Activated naive CD4-positive, alpha-beta T cell treated with anti-CD3 and anti-CD28 coated beads, Interleukin-2, amount 10 ng/mL, durations not matched to agents 7 days and 5 days (primary cell): ENCODE measurements at regions not wholly inside any gene's neighbourhood (a gene's known extent, or its start where the extent isn't known, plus 50 kb on each side); places are given as distances from the start of the nearest gene placed in this dataset.

Experiments
- CTCF ChIA-PET: fragments of 350-600 bp; sonication (Branson Sonifier 250); formaldehyde crosslinking; loops from one replicate; lab custom pipeline; 2021; ENCODE audit warnings: antibody characterized with exemption; lab: Charles Lee
- DNase-seq: peaks from one replicate; pipeline ENCODE4 v3.0.0-alpha.2; 2020
- H3K27ac Mint-ChIP-seq: one replicate; pipeline ENCODE4 v1.8.0; 2021; ENCODE audit warnings: mild to moderate bottlenecking, moderate library complexity, mixed read lengths
- H3K27me3 Mint-ChIP-seq: one replicate; pipeline ENCODE4 v1.8.0; 2021; ENCODE audit warnings: mild to moderate bottlenecking, mixed read lengths
- H3K36me3 Mint-ChIP-seq: one replicate; pipeline ENCODE4 v1.8.0; 2021; ENCODE audit warnings: mixed read lengths
- H3K4me1 Mint-ChIP-seq: one replicate; pipeline ENCODE4 v1.8.0; 2021; ENCODE audit warnings: mixed read lengths
- H3K4me3 Mint-ChIP-seq: one replicate; pipeline ENCODE4 v1.8.0; 2021; ENCODE audit warnings: mild to moderate bottlenecking, moderate library complexity, mixed read lengths
- H3K9me3 Mint-ChIP-seq: one replicate; pipeline ENCODE4 v1.8.0; 2021; ENCODE audit warnings: mixed read lengths

DNA sequence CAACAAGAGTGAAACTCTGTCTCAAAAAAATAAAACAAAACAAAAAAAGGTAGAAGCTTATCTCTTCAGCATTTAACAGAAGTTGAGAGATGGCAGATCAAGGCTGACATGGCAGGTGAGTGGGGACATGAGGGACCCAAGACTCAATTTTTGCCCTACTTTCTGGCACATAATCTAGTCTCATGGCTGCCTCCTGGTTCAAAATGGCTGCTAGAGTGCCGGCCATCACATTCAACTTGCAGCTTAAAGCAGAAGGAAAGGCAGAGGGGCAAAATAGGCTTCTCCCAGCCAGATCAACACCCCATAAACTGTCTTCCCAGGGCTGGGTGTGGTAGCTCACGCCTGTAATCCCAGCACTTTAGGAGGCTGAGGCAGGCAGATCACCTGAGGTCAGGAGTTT is 784.9 kb downstream of the MED13L start:
- H3K36me3 Mint-ChIP-seq = no peaks in the 10 kb centered on the region
- H3K27me3 Mint-ChIP-seq = no peaks in the 10 kb centered on the region
- H3K4me3 Mint-ChIP-seq = no peak overlapping the region
- H3K4me1 Mint-ChIP-seq = no peaks in the 10 kb centered on the region
- no peak overlapping the region for H3K27ac Mint-ChIP-seq
- peaks cover 5% of the 10 kb centered on the region for H3K9me3 Mint-ChIP-seq
- CTCF ChIA-PET = interaction anchor here (0.8 kb wide), 1 partner anchor 8 kb away, joined by 3 read pairs; no protein-coding TSS in a partner anchor
- no peak for DNase-seq

DNA sequence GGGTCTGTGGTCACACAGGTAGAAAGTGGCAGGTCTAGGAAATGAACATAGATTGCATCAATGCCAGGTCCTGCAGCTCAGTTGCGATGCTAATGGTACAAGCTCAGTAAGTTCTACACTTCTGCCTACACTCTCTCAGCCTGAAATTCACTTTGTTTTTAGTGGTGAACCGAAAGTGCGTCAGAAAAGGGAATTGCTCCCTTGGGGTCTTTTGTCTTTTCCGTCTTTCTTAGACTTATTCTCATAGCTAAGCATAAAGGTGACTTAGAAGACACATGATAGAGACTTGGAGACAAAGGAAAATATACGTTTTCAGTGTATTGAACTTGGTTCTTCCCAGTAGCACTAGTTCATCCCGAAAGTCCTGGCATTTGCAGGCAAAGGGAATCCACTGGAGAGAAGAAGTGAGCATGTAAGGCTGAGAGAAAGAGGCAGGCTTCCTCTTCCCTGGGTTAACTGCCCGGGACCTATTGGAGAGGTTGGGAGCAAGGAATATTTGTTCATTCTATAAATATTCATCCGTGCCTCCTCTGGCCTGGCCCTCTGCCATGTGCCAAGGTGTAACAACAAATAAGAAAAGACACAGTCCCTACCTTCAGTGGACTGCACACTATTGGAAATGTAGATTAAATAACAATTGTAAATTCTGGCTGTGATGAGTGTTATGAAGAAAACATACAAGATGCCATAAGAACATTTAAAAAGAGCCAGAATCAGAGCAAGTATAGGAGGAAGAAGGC is 785.8 kb downstream of the MED13L start:
- DNase-seq = no peak
- Mint-ChIP-seq H3K36me3 (no peaks in the 10 kb centered on the region), H3K9me3 (peaks cover 5% of the 10 kb centered on the region), H3K4me3 (no peak overlapping the region), H3K27me3 (no peaks in the 10 kb centered on the region), H3K27ac (no peak overlapping the region), H3K4me1 (no peaks in the 10 kb centered on the region)
- CTCF ChIA-PET = no interaction called here

DNA sequence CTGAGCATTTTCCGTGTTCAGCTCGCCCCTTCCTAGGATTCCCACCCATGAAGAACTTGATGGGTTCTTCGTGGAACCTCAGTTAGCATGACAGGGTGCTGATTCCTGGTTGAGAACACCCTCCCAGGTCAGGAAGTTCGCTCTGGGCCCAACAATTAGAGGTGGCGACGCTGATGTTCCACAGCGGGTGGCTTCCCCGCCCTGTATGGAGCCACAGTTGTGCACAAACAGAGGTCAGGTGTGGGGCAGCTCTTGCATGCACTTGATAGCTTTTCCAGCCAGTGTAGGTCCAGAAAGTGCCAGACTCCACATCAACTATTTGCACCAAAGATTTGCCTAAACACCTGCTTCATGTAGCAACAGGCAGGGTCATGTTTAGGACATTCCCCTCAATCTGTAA is 788.2 kb downstream of the MED13L start:
- CTCF ChIA-PET = no interaction called here

DNA sequence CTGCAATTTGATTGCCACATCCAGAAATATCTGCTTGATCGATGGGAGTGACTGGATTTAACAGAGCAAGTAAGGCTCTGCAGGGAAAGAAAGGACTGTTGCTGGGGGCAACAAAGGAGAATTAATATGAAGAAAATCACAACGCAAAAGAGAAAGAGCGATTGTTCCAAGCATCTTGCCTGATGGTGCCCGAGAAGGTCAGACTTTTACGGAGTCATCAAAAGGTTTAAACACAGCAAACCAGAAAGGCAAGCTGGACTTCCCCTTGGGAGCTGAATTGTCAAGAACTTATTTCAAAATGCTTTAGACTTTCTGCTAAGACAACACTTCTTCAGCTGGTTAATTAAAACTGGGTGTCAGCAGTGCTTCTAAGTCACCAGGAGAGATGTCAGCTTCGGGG is 791.5 kb downstream of the MED13L start:
- H3K36me3 Mint-ChIP-seq = no peaks in the 10 kb centered on the region
- no peaks in the 10 kb centered on the region for H3K27me3 Mint-ChIP-seq
- DNase-seq = no peak
- no peaks in the 10 kb centered on the region for H3K4me1 Mint-ChIP-seq
- CTCF ChIA-PET = no interaction called here
- peaks cover 13% of the 10 kb centered on the region for H3K9me3 Mint-ChIP-seq
- H3K27ac Mint-ChIP-seq = no peak overlapping the region
- H3K4me3 Mint-ChIP-seq = no peak overlapping the region

More for the DNA sequence above, 788.2 kb downstream of the MED13L start:
- H3K4me1 Mint-ChIP-seq = no peaks in the 10 kb centered on the region
- H3K9me3 Mint-ChIP-seq = peaks cover 14% of the 10 kb centered on the region
- no peak overlapping the region for H3K4me3 Mint-ChIP-seq
- no peaks in the 10 kb centered on the region for H3K36me3 Mint-ChIP-seq
- H3K27ac Mint-ChIP-seq = no peak overlapping the region
- no peaks in the 10 kb centered on the region for H3K27me3 Mint-ChIP-seq
- DNase-seq = no peak

DNA sequence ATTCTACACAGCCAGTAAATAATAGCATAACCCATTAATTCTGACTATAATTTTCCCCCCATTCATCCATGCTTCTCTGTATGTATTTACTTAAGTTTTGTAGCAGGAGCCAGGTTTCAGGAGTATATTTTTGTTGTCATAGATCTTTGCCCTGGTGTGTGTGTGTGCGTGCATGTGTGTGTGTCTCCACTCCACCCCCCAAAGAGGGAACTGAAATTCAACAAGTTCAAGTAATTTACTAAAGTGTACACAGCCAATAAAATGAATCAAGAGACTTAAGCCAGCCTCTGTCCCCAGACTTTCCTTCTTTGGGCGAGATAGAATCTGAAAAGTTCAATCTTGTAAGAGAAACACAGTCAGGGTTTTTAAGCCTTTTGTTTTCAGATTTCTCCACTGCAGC is 792.0 kb downstream of the MED13L start:
- no peak for DNase-seq
- Mint-ChIP-seq H3K9me3 (peaks cover 18% of the 10 kb centered on the region), H3K4me3 (no peak overlapping the region), H3K27ac (no peak overlapping the region), H3K36me3 (no peaks in the 10 kb centered on the region), H3K27me3 (no peaks in the 10 kb centered on the region), H3K4me1 (no peaks in the 10 kb centered on the region)
- CTCF ChIA-PET = no interaction called here

DNA sequence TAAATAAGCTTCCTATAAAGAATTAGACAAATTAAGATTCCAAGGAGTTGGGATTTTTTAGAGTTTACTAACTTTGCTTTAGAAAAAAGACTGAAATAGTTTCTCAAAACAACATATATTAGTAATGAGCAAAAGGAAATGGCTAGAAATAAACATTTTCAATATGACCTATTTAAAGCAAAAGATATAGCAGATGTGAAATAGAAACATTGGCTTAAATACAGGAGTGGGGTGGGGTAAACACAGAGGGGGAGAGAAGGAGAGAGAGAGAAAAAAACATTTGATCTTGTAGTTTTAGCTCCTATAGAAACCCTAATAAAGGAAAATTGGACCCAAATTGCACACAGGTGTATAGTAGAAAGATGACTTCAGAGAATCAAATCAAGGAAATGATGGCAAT is 794.5 kb downstream of the MED13L start:
- Mint-ChIP-seq H3K4me3 (no peak overlapping the region), H3K9me3 (peaks cover 19% of the 10 kb centered on the region), H3K27me3 (no peaks in the 10 kb centered on the region), H3K27ac (no peak overlapping the region), H3K4me1 (no peaks in the 10 kb centered on the region), H3K36me3 (no peaks in the 10 kb centered on the region)
- CTCF ChIA-PET = no interaction called here
- no peak for DNase-seq

DNA sequence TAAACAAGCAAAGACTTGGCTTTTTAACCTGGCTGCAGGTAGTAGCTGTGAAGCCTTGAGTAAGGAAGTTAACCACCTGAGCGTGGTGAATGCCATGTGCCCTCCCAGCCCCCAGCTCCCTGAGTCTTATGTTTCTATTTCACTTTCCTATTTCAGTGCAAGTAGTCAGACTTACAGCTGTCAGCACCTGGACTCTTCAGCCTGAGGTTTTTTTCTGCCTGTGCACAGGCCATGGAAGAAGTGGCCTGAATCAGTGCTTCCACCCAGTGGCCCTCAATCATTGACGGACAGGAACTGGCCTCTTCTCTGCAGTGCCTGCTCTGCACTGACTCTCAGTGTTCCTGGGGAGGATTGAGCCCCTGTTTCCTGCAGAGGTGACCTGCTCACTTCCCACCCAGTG is 796.4 kb downstream of the MED13L start:
- CTCF ChIA-PET = no interaction called here
- H3K4me1 Mint-ChIP-seq = no peaks in the 10 kb centered on the region
- H3K4me3 Mint-ChIP-seq = no peak overlapping the region
- no peak for DNase-seq
- no peaks in the 10 kb centered on the region for H3K27me3 Mint-ChIP-seq
- H3K27ac Mint-ChIP-seq = no peak overlapping the region
- no peaks in the 10 kb centered on the region for H3K36me3 Mint-ChIP-seq
- H3K9me3 Mint-ChIP-seq = peaks cover 20% of the 10 kb centered on the region

DNA sequence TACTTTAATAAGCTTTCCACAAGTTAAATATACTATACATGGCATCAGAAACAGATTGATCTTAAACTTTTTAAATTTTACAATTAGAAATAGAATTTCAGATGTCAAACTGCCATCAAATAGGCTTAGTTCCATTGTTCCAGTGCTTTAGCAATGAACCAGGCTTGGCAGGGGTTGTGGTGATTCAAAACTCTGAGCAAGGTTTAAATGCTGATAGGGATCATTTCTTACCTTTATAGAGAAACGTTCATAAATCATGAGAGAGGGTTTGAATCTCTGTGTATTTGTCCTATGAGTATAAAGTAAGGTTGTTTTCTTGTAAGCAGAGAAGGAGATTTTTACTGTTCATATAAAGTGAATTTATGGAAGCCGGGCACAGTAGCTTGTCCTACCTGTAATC is 794.5 kb upstream of the TBX3 start:
- H3K27ac Mint-ChIP-seq = no peak overlapping the region
- DNase-seq = no peak
- CTCF ChIA-PET = no interaction called here
- H3K36me3 Mint-ChIP-seq = no peaks in the 10 kb centered on the region
- H3K9me3 Mint-ChIP-seq = peaks cover 14% of the 10 kb centered on the region
- H3K27me3 Mint-ChIP-seq = no peaks in the 10 kb centered on the region
- H3K4me1 Mint-ChIP-seq = no peaks in the 10 kb centered on the region
- H3K4me3 Mint-ChIP-seq = no peak overlapping the region

DNA sequence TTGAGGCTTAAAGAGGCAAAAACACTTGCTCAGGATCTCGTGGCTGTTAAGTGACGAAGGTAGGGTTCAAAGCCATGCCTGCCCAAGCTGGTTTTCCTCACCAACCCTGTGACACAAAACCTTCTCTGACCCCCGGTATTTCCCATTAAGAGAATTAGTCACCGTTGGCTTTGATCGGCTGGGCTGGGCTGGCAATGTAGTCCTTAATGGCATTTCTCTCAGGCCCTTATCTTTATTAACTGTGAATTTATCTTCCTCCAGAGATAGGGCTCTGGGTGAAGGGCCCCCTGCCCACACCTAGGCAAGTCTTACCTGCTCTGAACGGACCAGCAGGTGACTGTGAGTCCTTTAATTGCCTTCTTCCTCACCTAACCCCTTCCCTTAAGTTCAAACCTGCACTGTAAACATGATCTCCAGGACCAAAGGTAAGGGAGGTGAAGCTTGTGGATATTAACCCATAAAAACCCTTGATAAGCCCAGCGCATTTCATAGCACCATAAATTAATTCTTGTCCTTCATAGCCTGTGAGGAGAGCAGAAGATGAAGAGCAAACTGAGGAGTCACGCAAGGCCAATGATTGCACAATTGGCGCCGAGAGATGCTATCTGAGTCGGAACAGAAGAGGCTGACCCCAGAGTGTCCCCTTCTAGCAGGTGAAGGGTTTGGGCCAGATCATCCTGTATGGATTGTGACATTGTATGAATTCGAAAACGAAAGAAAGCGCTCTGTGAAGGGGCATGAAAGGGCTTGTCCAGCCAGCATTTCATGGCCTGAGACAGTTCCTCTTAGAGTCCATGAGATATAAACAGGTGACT is 790.8 kb upstream of the TBX3 start:
- H3K4me3 Mint-ChIP-seq = no peak overlapping the region
- H3K36me3 Mint-ChIP-seq = no peaks in the 10 kb centered on the region
- H3K4me1 Mint-ChIP-seq = no peaks in the 10 kb centered on the region
- CTCF ChIA-PET = no interaction called here
- H3K9me3 Mint-ChIP-seq = peaks cover 8% of the 10 kb centered on the region
- DNase-seq = no peak
- H3K27ac Mint-ChIP-seq = no peak overlapping the region
- no peaks in the 10 kb centered on the region for H3K27me3 Mint-ChIP-seq

DNA sequence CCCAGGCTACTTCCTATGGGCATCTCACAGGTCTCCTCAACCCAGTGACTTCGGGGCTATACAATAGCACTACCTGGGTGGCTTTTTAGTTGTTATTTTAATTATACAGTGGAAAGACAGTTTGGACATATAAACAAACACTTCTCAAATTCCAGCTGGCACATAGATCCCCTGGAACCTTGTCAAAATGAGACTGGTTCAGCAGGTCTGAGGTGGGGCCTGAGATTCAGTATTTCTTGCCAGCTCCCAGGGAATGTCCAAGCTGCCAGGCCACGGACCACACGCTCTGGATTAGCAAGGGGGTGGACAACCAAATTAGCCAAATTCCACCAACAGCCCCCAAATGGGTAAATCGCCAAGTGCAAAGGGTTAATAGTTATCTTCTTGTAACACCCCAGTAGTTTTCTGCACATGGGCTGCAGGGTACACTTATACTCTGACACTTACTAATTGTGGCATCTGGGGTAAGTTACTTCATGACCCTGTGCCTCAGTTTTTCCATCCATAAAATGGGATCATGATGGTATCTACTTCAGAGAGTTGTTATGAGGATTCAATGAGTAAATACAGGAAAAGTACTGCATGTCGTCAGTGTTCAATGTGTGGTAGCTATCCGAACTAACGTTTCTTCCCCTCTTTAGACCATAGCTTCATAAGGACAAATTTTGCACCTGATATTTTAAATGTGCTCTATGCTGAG is 789.4 kb upstream of the TBX3 start:
- H3K4me3 Mint-ChIP-seq = no peak overlapping the region
- DNase-seq = no peak
- peaks cover 12% of the 10 kb centered on the region for H3K9me3 Mint-ChIP-seq
- no peaks in the 10 kb centered on the region for H3K27me3 Mint-ChIP-seq
- H3K27ac Mint-ChIP-seq = no peak overlapping the region
- H3K36me3 Mint-ChIP-seq = no peaks in the 10 kb centered on the region
- H3K4me1 Mint-ChIP-seq = no peaks in the 10 kb centered on the region
- CTCF ChIA-PET = no interaction called here

DNA sequence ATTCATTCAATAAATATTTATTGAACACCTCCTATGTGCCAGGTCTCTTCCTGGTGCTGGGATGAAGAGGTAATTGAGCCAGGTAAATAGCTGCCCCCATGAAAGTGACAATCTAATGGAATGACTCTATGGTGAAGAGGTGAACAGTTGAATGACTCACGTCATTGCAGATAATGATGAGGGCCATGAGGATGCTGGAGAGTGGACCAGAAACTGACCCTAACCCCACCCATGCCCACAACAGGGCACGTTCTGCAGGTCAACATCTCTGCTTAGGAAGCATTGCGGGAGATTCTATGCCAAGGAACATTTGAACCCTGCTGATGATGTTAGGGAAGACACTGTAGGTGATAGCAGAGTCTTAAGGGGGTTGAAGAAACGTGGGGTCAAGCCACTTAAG is 788.9 kb upstream of the TBX3 start:
- Mint-ChIP-seq H3K36me3 (no peaks in the 10 kb centered on the region), H3K27ac (no peak overlapping the region), H3K9me3 (peaks cover 12% of the 10 kb centered on the region), H3K4me3 (no peak overlapping the region), H3K27me3 (no peaks in the 10 kb centered on the region), H3K4me1 (no peaks in the 10 kb centered on the region)
- CTCF ChIA-PET = no interaction called here
- DNase-seq = no peak

DNA sequence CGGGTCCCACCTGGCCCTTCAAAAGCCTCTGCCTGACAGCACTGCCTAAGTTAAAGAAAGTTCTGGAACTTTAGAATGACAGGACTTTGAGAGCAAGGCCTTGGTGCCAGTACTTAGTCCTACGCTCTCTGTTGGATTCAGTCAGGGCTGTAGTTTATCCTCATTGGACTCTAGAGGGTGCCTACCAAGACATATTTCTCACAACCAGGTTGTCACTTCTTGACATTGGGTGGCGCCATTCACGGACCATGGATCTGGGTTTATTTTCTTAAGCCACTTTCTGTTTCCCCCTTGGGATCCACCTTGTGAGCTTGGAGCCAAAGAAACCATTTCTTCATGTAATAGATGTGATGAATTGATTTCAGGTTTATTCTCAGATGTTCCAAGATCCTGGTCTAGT is 787.0 kb upstream of the TBX3 start:
- no peak for DNase-seq
- no peaks in the 10 kb centered on the region for H3K36me3 Mint-ChIP-seq
- H3K9me3 Mint-ChIP-seq = peaks cover 8% of the 10 kb centered on the region
- CTCF ChIA-PET = no interaction called here
- no peaks in the 10 kb centered on the region for H3K27me3 Mint-ChIP-seq
- no peak overlapping the region for H3K4me3 Mint-ChIP-seq
- H3K4me1 Mint-ChIP-seq = no peaks in the 10 kb centered on the region
- no peak overlapping the region for H3K27ac Mint-ChIP-seq

DNA sequence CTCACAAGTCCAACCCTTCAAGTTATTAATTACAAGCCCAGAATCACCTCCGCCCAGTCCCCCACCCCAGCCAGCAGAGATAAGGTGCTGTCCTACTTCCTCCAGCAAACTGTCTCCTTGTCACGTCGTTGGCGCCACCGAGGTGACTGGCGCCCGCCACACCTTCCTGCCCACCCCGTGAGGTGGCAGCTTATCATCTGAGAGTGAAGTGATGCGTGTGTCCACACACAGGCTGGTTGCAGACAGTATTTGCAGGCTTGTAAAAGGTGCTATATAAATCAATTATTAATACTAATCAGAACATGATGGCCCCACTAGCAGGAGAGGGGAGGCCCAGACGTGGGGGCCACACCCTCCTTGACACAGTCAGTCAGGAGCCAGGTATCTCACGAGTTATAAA is 786.6 kb upstream of the TBX3 start:
- H3K4me1 Mint-ChIP-seq = no peaks in the 10 kb centered on the region
- H3K27ac Mint-ChIP-seq = no peak overlapping the region
- H3K27me3 Mint-ChIP-seq = no peaks in the 10 kb centered on the region
- no peak overlapping the region for H3K4me3 Mint-ChIP-seq
- H3K36me3 Mint-ChIP-seq = no peaks in the 10 kb centered on the region
- CTCF ChIA-PET = no interaction called here
- no peak for DNase-seq
- H3K9me3 Mint-ChIP-seq = peaks cover 8% of the 10 kb centered on the region

DNA sequence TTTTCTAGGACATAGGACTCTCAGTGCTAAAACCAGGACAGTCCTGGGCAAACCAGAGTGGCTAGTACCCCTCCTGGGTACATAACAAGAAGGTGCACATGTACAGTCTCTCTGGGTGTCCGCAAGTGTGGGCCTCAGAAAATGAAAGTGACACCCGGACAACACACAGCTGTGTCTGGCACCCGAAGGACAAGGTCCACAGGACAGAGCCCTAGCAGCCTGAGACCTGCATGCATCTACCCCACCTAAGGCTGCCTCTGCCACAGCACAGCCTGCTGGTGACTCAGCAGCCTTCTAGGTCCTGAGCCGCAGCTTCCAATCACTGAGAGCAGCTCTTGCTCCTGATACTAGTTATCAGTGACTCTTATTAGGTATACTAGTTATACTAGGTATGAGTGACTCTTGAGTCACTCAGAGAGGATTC is 784.1 kb upstream of the TBX3 start:
- CTCF ChIA-PET = no interaction called here
- H3K36me3 Mint-ChIP-seq = no peaks in the 10 kb centered on the region
- no peaks in the 10 kb centered on the region for H3K4me1 Mint-ChIP-seq
- H3K9me3 Mint-ChIP-seq = peaks cover 8% of the 10 kb centered on the region
- H3K27me3 Mint-ChIP-seq = no peaks in the 10 kb centered on the region
- no peak for DNase-seq
- H3K4me3 Mint-ChIP-seq = no peak overlapping the region
- H3K27ac Mint-ChIP-seq = no peak overlapping the region
